Lung (tissue), 11 donors: ENCODE measurements at regions not wholly inside any gene's neighbourhood (a gene's known extent, or its start where the extent isn't known, plus 50 kb on each side); places are given as distances from the start of the nearest gene placed in this dataset.

Source experiments
- ATAC-seq: fragments of 200-7000 bp; cut with Tn5 transposase; one replicate; pipeline ENCODE4 v1.9.1; 2020; ENCODE audit warnings: moderate number of reproducible peaks; ENCODE audit not compliant: insufficient read depth, low FRiP score
- DNase-seq, 3 donors: peaks; one replicate each; pipeline ENCODE4 v3.0.0-alpha.2; 2013 to 2017
- H3K27ac ChIP-seq, 2 donors: one replicate each; pipeline ENCODE4 v1.5.1; 2013; ENCODE audit warnings: mild to moderate bottlenecking in 2 of 2, moderate library complexity in 2 of 2, control low read depth in 1 of 2, inconsistent platforms in 1 of 2, low read depth in 1 of 2, low read length in 1 of 2
- H3K27me3 ChIP-seq, 3 donors: one replicate each; pipeline ENCODE4 v1.5.1; 2013; ENCODE audit warnings: low read length in 2 of 3; ENCODE audit not compliant: control insufficient read depth in 3 of 3, insufficient read depth in 3 of 3
- H3K36me3 ChIP-seq, 4 donors: one replicate each; pipeline ENCODE4 v1.5.1; 2013; ENCODE audit warnings: low read length in 4 of 4, mild to moderate bottlenecking in 1 of 4, moderate library complexity in 1 of 4; ENCODE audit not compliant: control insufficient read depth in 4 of 4, insufficient read depth in 4 of 4
- H3K4me1 ChIP-seq, 5 donors: one replicate each; pipeline ENCODE4 v1.5.1; 2013; ENCODE audit warnings: low read length in 5 of 5, mild to moderate bottlenecking in 2 of 5, moderate library complexity in 1 of 5; ENCODE audit not compliant: control insufficient read depth in 5 of 5, insufficient read depth in 5 of 5
- H3K4me3 ChIP-seq: one replicate; pipeline ENCODE4 v1.5.1; 2013; ENCODE audit warnings: mild to moderate bottlenecking, control low read depth, moderate library complexity
- H3K9ac ChIP-seq, 2 donors: one replicate each; pipeline ENCODE4 v1.5.1; 2013; ENCODE audit warnings: low read length in 2 of 2, control low read depth in 1 of 2; ENCODE audit not compliant: insufficient read depth in 1 of 2
- H3K9me3 ChIP-seq, 4 donors: one replicate each; pipeline ENCODE4 v1.5.1; 2013; ENCODE audit warnings: low read length in 3 of 4, mild to moderate bottlenecking in 1 of 4, moderate library complexity in 1 of 4; ENCODE audit not compliant: control insufficient read depth in 4 of 4, insufficient read depth in 3 of 4
- CTCF ChIP-seq: IDR thresholded peaks from 2 replicates; pipeline ENCODE4 v1.5.1; 2012; ENCODE audit warnings: mild to moderate bottlenecking; ENCODE audit errors: control extremely low read depth, extremely low read depth
- WGBS, 2 donors: extraction: QIAGEN DNeasy Blood & Tissue Kit; methylation state at CpG; one replicate each; pipeline ENCODE4 v1.1.7; 2013; 5-methylcytosine and 5-hydroxymethylcytosine counted together
- donor health status: control.
- donor health status: control.
- donor health status: Bipolar disorder and iron deficiency.
- donor health status: healthy.
- donor health status: DM: yes; HTN: yes; CAD: no.

- Histone ChIP-seq H3K9me3 (peaks cover 0 to 4% (median 0%) of the 10 kb centered on the region in 4 donors), H3K36me3 (no peaks in the 10 kb centered on the region), H3K4me3 (no peak overlapping the region), H3K27me3 (peaks cover 0 to 12% (median 0%) of the 10 kb centered on the region in 3 donors), H3K27ac (no peak overlapping the region), H3K4me1 (no peaks in the 10 kb centered on the region), H3K9ac (no peak overlapping the region)
- no peak for TF ChIP-seq CTCF
- ATAC-seq (no peak), DNase-seq (no peak)
- 80 to 88% methylated on average over 8 of the region's 8 CpGs for WGBS, 2 donors
These were observed 299.5 kb upstream of the B3GAT1 start for GRCh38 chr11:134711588-134711987.

DNA sequence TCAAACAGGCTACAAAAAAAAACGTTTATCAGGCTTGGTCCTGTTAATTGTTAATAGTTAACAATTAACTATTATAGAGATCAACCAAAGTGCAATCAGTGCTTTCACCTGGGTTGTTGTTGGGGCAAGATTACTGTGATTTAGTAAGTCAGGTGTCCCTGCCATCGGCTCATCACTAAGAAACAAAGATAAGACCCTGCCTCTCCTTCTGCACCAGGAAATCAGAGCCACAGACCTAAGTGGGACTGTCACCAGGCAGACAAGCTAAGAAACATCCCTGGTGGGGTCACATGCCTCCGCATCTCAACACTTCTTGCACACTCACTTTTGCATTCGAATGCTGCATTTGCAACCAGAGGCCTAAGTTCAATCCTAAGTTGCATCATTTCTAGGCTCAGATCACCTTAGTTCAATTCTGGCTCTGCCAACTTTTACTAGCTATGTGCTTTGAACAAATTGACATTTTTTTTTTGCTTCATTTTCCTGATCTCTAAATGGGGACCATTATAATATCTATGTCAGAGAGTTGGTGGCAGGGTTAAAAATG, 298.9 kb upstream of the B3GAT1 start:
- no peak overlapping the region for H3K27ac ChIP-seq
- 68 to 80% methylated on average over 4 of the region's 4 CpGs for WGBS, 2 donors
- DNase-seq (no peak), ATAC-seq (no peak)
- H3K4me1 ChIP-seq = no peaks in the 10 kb centered on the region
- TF ChIP-seq CTCF = no peak
- H3K4me3 ChIP-seq = no peak overlapping the region
- peaks cover 0 to 4% (median 0%) of the 10 kb centered on the region in 4 donors for H3K9me3 ChIP-seq
- H3K27me3 ChIP-seq = peaks cover 0 to 9% (median 0%) of the 10 kb centered on the region in 3 donors
- H3K36me3 ChIP-seq = no peaks in the 10 kb centered on the region
- H3K9ac ChIP-seq = no peak overlapping the region

GRCh38 chr11:134705858-134706257, 293.8 kb upstream of the B3GAT1 start:
- Histone ChIP-seq H3K9me3 (no peaks in the 10 kb centered on the region), H3K9ac (no peak overlapping the region), H3K4me3 (no peak overlapping the region), H3K4me1 (no peaks in the 10 kb centered on the region), H3K36me3 (no peaks in the 10 kb centered on the region), H3K27ac (no peak overlapping the region), H3K27me3 (peaks cover 0 to 3% (median 0%) of the 10 kb centered on the region in 3 donors)
- TF ChIP-seq CTCF = no peak
- ATAC-seq = no peak
- DNase-seq = no peak
- 70 to 74% methylated on average over 3 of the region's 3 CpGs for WGBS, 2 donors

DNA sequence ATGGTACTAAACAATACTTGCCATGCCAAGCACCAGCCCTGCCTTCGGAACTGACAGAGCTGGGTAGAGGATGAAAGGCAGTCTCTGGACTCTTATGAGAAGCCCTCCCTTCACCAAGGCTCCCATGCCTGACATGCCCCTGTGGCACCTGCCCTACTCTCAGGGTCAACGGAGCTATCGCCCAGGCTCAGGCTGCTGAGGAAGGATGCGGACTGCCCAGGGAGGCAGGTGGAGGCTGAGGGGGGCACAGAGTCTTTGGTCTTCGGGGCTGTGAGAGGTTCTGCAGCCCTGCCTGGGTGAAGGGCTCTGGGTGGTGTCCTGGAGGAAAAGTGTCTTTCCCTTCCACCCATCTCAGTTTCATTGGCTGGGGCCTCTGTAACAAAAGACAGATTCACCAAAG, 290.8 kb upstream of the B3GAT1 start:
- peaks cover 0 to 3% (median 0%) of the 10 kb centered on the region in 4 donors for H3K9me3 ChIP-seq
- H3K27me3 ChIP-seq = peaks cover 0 to 2% (median 0%) of the 10 kb centered on the region in 3 donors
- 85 to 88% methylated on average over 5 of the region's 5 CpGs for WGBS, 2 donors
- no peak overlapping the region for H3K4me3 ChIP-seq
- DNase-seq (no peak), ATAC-seq (no peak)
- no peaks in the 10 kb centered on the region for H3K4me1 ChIP-seq
- no peaks in the 10 kb centered on the region for H3K36me3 ChIP-seq
- TF ChIP-seq CTCF = no peak
- H3K9ac ChIP-seq = no peak overlapping the region
- no peak overlapping the region for H3K27ac ChIP-seq
